Kasumi-1 (cell line): ENCODE measurements at regions not wholly inside any gene's neighbourhood (a gene's known extent, or its start where the extent isn't known, plus 50 kb on each side); places are given as distances from the start of the nearest gene placed in this dataset.

ENCODE experiments used
- DNase-seq, 2 experiments: peaks; one replicate each; lab custom pipeline; 2025; lab: John Stamatoyannopoulos, UW

DNA sequence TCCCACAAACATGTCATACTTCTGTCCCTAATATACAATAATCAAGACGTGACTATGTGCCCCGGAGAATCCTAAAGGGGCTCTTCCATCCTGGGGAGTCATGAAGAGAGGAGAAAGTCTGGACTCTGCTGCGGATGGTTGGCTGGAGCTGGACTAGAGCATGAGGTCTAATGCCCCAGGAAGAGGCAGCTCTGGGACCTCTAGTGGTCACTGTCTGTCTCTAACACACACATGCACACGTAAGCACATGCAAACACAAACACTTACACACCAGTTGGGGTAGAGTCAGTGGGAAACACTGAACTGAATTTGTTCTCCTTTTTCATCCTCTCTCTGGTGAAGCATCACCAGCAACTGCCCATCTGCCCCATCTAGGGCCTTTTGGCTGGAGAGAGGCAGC lies 271.6 kb downstream of the TDRD15 start:
- DNase-seq, result no peak

DNA sequence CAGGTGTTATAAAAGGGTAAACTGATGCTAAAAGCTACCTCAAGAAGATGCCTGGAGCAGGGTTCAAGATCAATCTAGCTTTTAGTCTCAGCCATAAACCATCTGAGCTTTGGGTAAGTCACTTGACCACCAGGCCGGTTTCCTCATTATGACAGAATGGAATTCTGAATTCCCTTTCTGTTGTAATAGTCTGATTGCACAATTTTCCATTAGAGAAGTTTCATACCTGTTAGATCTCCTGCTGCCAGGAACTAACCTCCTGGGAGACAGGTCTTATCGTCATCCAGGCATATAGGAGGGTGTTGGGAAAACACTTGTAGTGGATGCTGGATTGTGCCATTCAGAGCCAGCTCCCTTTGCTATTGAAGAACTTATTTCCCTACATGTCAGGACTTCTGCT lies 272.5 kb downstream of the TDRD15 start:
- no peak for DNase-seq

DNA sequence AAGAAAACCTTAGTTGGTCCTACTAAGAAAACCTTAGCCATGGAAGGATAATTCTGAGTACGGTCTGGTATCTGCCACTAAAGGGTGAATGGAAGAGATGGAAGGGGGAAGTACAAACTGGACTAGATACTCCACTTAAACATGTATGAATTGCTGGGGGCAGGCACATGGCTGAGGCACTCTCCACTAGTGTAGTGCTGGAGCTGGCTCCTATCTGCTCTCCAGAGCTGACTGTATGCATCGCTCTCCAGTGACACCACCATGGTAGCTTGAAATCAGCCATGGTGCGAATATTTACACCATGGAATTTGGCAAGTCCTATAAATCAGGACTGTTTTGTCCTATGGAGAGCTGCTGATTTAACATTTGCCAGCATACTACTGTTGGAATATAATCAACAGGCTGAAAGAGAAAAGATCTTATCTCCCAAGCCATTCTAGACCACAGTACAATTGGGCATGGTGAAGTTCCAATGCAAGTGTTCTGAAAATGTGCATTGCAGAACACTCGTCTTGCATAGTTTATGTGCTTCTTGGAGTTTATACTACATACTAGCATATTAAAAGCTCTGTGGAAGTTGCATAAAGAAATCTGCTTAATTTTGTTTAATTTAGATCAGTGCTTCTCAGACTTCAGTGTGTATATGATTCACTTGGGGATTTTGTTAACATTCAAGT lies 277.4 kb downstream of the TDRD15 start:
- DNase-seq, result no peak

DNA sequence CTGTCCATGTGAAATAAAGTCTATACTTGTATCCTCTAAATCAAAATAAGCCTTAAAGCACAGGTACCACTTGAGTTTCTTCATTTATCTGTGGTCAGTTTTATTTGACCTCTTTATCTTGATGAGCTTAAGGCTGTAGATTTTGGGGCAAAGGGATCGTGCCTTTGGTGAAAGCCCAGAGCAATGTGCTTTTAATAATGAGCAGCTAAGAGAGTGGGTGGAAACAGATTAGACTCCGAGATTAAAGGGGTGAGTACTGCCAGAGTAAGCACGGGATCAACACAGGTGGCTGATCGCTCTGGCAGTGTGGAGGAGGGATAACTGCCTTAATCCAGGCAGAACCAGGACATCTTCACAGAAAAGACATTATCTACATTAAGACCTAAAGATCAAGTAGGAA lies 280.4 kb downstream of the TDRD15 start:
- DNase-seq, result no peak

DNA sequence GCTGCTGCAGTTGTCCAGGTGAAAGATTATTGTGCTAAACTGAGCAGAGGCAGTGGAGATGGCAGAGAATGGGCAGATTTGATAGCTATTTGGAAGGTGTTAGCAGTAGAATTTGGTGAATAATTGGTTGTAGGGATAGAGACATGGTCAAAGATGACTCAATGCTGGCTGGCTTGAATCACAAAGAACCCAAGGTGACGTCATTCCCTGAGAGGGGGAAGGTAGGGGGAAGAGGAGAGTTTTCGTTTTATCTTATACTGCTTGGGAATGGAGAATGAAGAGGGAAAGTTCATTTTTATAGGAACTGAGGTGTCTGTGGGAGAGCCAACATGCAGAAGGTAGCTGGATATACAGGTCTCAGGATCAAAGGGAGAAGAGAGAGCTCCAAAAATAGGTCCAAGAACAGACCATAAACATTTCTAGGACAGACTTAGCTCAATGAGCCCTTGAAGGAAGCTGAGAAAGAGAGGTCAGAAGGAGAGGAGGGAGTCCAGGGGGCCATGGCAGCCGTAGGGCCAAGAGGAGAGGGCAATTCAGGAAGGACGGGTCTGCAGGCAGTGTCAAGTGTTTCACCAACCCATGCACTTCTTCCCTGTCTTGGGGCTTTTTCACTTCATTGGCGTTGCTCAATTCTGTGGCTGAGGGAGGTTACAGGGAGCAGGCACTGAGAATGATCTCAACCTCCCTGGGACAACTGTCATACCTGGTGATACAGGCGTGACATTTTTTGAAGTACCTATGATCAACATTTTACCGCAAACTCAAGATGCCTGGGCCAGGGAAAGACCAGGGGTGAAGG lies 281.3 kb downstream of the TDRD15 start:
- DNase-seq, result no peak

DNA sequence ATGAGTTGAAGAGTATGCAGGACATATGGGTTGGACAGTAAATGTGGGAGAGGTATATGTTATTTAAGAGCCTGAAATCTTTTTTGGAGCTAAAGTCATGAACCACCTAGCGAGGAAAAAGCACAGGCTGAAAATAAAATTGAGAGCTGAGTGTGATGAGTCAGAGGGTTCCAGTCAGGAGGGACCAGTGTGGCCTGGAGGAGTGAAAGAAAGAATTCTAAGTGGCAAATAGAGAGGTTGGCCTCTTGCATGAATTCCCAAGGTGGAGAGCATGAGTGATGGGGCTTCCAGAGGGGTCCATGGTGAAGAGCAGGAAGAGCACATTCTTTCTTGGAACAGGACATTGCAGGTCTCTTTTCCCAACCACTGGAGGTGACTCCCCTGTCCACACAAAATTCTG lies 282.6 kb downstream of the TDRD15 start:
- no peak for DNase-seq

DNA sequence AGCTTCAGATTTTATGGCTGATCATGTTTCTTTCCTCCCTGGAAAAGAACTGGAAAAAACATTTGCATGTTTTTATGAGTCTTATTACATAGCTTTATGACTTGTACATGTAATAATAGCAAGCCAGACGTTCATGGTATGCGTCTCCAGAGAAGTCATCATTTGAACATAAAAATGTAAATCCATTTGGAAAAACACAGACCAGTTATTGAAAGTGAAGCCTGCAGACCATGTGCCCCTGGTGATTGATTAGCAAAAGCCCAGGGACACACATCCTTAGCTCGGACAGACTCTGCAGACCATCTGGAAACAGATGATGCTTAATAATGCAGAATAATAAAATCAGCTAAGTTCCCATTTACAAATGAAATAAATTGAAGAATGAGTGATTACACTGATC lies 283.1 kb downstream of the TDRD15 start:
- no peak for DNase-seq

DNA sequence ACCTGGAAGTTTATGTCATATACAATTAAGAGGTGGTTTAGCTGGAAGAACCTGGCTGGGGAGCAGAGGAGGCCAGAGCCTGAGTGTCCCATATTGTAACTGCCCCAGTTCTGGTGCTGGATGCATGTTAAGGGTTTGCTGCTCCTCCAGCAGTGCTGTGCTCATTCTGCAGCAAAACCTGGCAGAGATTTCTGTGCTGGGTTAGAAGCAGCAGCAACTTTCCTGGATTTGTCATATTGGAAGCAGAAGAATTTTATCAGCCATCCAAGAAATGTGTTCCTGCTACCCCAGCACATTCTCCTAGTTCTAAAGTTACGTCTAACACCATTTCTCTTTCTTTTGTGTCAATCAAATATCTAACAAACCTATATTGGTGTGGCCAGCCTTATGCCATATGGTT lies 284.1 kb downstream of the TDRD15 start:
- DNase-seq, result no peak

DNA sequence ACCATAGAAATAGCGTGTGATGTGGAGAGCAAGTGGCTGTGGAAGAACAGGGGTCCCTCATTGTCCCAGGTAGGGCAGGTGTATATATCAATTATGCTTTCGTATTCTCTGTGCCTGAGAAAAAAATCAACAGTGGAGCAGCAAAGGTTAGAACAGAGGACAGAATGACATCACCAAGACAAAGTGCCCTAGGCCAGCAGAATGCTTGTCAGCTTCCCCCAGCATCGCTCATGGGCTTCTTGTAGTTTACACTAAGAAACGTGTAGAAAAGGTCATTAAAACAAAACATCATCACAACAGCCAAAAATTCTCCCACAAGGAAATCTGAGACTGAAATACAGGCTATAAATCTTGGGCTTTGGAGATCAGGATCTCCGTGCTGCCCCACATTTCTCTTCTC lies 288.0 kb downstream of the TDRD15 start:
- DNase-seq, result no peak

DNA sequence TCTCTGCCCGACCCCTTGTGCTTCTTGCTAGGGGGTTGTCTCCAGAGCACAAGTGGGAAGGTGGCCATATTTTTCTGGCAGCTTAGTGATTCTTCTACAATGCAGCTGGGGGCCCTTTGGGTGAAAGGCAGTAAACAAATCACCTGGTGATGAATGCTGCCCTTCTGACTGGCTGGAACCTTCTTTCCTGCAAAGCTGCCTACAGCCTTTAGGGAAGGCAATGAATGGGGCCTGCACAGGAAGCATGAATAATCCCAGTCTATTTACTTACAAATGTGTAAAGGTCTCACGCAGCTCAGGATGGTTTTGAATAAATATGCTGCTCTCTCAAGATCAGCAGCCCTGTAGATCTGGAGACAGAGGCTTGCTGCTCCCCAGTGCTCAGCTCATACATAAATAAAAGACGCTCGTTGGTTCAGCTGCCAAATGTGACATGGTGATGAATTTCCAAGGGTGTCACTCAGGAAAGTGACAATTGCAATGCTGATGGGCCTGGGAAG lies 289.2 kb downstream of the TDRD15 start:
- DNase-seq, result no peak

DNA sequence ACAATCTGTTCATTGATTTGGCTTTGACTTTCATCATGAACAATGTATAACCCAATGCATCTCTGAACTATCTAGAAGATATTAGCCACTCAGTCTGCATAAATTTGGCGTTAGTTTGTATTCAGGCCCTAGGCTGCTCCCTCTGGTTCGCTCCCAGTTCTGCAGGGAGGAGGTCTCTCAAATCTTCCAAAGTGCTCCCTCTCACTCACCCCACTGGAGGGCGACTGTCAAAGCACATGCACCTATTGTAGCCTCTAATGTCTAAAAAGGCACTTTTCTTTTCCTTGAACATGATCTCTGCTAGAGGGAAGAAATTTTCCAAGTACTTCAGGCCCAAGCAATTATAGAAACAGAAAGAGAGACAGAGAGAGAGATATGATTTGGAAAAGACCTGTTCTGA lies 291.5 kb downstream of the TDRD15 start:
- no peak for DNase-seq

DNA sequence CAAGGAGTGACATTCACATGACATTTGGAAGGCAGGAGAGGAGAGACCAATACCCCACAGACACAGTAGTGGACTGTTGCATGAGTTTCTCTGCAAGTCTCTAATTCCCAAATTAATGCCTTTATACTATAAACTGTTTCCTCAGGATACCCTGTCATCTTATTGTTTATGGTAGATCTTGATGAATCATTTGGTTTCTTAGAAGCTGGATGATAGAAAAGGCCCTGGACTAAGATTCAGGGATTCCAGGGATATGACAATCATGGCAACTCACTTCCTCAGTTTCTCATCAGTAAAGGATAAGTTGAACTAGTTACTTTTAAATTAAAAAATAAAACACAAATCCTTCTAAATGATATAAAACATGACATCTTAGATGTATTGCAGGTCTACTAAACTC lies 292.5 kb downstream of the TDRD15 start:
- no peak for DNase-seq

DNA sequence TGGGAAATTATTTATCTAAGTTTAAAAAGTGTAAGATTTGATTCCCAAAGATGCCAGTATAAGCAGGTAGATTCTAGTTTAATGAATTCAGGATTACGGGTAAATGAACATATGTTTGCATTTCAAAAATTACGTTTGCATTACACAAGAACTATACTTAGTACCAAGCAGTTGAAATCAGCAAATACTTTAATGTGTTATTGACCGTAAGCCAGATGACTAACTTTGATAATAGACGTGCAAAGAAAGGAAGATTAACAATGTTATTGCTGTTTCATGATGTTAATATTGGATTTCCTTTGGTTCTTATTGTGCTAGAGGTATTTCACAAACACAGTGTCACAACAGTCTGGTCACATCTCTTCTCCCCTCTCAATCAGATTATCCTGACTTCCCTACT lies 294.7 kb downstream of the TDRD15 start:
- DNase-seq, result no peak

DNA sequence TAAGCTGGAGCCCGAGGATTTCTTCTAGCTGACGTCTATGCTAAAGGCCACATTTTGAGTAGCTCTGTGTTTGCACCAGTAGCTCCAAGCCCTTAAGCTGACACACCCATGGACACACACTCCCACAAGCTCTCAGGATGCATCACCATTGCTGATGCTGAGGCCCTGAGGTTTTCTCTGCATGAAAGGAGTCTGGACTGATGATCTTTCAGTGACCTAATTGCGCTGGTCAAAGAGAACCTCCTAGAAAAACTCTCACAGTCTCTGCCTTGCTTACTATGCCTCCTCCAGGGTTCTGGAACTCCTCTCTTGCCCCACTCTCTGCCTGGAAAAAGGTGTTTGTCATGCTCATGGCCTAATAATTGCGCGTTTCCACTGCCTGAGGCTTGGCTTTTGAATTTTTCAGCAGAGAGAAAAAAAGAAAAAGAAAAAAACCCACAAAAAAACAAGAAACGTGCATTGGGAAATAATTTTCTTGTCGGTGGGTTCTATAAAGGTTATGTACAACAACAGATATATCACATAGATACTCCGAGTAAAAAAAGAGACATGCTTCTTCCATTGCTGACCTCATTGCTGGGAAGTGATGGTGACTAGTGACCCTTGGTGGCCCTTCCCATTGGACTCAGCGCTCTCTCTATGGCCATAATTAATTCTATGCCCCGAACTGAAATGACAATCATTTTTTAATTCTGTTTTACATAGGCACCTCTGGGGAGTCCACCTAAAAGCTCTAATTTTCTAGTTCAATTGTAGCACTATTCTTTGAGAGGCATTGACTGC lies 297.0 kb downstream of the TDRD15 start:
- no peak for DNase-seq

DNA sequence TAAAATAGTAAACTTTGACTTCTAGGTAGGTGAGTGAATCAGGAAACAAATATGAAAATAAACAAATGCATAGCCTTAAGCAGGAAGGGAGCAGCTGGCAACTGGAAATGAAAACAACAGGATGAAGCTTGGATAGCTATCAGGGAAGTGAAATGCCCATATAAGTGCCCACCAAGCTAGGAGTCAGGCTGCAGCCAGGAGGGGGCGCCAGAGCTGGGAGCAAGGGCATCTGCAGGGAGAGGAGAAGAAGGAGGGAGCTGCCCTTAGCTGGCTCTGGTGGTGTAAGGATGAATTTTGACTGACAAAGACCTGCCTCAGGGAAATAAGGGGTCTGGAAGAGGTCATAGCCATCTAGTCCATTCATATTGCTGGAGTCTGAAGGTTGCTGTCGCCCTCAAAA lies 298.3 kb downstream of the TDRD15 start:
- no peak for DNase-seq

DNA sequence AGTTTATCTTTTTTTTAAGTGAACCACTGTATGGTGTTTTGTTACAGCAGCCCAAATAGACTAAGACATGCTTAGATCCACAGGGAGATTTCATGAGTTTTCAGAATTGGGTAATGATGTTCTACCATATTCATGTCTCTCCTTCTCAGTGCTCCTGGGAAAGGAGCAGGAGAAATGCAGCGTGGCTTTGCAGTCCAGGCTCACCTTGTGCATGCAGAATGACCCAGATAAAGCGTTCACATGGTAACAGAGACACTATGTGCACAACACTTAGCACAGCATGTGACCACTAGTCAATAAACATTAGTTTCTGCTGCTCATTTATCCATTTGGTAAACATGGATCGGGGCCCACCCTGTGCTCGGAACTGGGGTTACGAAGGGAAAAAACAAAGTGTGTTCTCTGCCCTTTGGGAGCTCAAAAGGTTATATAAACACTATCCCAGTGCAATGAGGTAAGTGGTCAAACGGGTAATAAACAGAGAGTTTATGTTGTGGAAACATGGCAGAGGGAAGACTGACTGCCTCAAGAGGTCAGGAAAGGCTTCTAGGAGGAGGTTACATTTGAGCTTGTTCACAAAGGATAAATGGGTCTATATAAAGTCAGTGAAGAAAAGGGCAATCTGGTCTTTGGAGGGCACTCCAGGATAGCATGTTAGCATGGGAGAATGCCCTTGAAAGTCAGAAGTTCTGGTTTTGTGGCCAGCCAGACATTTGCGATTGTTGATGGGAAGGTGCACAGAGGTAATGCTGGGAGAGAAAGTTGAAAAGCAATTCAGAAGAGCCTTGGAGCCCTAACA lies 299.2 kb downstream of the TDRD15 start:
- DNase-seq, result no peak

DNA sequence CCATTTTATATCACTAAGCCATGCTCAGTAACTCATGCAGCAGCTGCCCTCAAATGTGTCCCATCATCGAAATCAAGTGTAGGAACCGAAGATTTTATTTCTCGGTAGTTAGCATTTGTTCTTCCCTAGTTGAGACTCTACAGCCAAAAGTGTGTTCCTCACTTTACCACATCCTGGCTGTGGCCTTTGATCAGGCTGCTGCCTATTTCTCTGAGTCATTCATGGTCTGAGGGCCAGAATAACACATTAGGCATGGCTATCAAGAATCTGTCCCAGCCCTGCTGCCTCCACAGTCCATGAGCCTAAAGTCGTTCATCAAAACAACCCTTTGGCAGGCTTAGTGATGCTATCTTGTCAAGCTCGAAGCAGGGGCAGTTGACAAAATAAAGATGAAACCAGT lies 300.1 kb downstream of the TDRD15 start:
- no peak for DNase-seq

DNA sequence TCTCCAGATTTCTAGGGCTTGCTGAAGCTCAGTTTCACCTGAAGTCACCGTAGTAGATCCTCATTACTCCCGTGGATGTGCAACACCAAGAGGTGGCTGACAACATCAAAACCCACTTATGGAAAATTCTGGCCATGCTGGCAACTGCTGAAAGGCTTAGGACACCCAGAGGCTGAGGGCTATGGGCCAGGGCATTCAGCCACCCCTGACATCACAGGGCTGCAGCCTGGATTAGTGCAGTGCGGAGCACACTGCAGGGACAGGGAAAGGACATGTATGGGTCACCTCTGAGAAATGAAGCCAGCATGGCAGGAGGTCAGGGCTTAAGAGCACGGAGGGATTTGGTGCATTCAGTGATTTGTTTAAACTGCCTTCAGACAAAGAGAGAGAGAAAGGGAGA lies 300.6 kb downstream of the TDRD15 start:
- no peak for DNase-seq

DNA sequence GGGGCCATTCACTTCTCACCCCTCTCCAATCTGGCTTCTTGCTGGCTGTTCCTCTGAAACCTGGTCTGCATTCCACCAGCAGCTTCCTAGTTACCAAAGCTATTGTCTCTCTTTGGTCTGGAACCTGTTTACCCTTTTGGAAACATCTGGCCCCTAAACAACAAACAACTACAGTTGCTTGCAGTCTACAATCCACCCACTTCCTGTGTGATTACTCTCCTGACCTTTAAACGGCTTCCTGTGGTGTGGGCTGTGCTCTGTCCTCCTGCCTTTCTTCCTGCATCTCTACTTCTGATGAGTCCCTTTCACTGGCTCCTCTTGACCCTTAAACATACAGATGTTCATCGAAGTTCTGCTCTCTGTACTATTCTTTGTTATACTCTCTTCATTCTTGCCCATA lies 303.8 kb downstream of the TDRD15 start:
- no peak for DNase-seq

DNA sequence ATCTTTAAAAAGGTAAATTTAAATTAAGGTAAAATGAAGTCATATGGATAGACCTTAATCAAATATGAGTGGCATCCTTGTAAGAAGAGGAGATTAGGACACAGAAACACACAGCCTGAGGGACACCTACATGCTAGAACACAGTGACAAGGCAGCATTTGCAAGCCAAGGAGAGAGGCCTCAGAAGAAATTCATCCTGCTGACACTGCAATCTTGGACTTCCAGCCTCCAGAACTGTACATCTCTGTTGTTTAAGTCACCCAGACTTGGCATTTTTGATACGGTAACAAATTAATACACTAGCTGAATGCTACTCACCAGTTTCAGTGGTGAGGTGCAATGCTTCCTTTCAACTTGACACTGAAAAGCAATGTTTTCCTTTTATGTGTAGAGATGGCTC lies 305.0 kb downstream of the TDRD15 start:
- DNase-seq, result no peak

DNA sequence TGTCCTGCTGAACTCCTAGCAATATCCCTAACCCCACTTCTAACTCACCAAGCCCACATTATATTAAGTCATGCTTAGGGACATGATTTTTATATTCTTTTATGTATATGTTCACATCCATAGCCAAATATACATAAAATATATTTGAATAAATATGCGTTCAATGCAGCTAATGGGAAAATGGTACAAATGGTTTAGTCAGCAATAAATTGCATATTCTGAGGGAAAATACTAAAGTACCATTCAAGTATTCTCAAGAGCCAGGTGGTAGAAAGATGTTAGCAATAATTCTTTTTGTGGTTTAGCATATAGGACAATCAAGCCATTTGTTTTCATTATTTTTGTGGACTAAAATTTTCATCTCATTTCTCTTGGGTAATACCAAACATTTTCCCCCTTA lies 306.0 kb downstream of the TDRD15 start:
- DNase-seq, result no peak

DNA sequence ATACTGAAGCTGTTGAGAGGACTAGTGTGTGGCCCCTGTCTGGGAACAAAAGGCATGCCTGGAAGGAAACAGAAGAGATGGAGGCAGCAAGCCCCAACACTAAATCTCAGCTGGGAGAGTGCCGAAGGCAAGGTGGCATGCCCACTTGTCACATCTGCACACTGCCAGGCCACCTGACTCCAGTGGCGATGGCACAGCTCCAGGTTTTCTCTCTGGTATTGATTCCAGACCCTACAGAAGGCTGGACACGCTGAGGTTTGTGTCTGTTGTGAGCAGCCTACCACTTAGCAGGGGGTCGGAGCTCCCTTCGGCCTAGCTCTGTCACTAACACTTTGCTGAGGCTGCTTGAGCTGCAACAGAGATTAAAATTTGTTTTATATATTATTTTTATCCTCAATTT lies 307.3 kb downstream of the TDRD15 start:
- no peak for DNase-seq
